ENCODE measurements at regions not wholly inside any gene's neighbourhood (a gene's known extent, or its start where the extent isn't known, plus 50 kb on each side); places are given as distances from the start of the nearest gene placed in this dataset.

GRCh38 chr3:128545120-128545752 lies 52.2 kb upstream of the GATA2 start:
- TF ChIP-seq POLR2A (IDR thresholded peaks at IDR 0.05; ENCODE audit: low read length) (no peak), GATA1 (IDR thresholded peaks at IDR 0.05; ENCODE audit: low read depth, low read length) (no peak)
